GM12878 (cell line): ENCODE measurements at regions not wholly inside any gene's neighbourhood (a gene's known extent, or its start where the extent isn't known, plus 50 kb on each side); places are given as distances from the start of the nearest gene placed in this dataset.
A peak's percentile ranks its signal among the peaks of the same experiment; 100 is the strongest.

Experiments
- BCLAF1 ChIP-seq: fragments of 450-650 bp; IDR thresholded peaks from 2 replicates; pipeline ENCODE4 v1.6.1; 2017; ENCODE audit warnings: antibody characterized with exemption, mild to moderate bottlenecking, moderate library complexity
- CBX5 ChIP-seq: sonication (generic); IDR thresholded peaks from 2 replicates; pipeline ENCODE4 v1.6.1; 2016; ENCODE audit warnings: low read depth, moderate library complexity, mild to moderate bottlenecking, inconsistent platforms
- CHD4 ChIP-seq: fragments of 200-600 bp; sonication (generic); IDR thresholded peaks from 2 replicates; pipeline ENCODE4 v1.6.1; 2016; ENCODE audit warnings: mild to moderate bottlenecking
- CTCF ChIP-seq, 3 experiments: IDR thresholded peaks in 2 of 3; conservative IDR thresholded peaks in 1 of 3; 2 replicates each; pipeline ENCODE4 v1.5.1; 2011; ENCODE audit warnings: low read depth in 3 of 3, low read length in 3 of 3, mild to moderate bottlenecking in 3 of 3, control low read depth in 2 of 3, moderate library complexity in 2 of 3, inconsistent platforms in 1 of 3, mixed read lengths in 1 of 3; ENCODE audit not compliant: control insufficient read depth in 2 of 3, insufficient read depth in 1 of 3; ENCODE audit errors: extremely low read depth in 1 of 3
- ETV6 ChIP-seq, 2 experiments: fragments of 450-650 bp in 1 of 2; IDR thresholded peaks in 1 of 2; conservative IDR thresholded peaks in 1 of 2; 2 replicates each; pipeline ENCODE4 v1.6.1; 2014; ENCODE audit warnings: antibody characterized with exemption in 1 of 2, borderline replicate concordance in 1 of 2, low read depth in 1 of 2, mild to moderate bottlenecking in 1 of 2, moderate library complexity in 1 of 2
- MXI1 ChIP-seq: fragments of 150-350 bp; IDR thresholded peaks from 2 replicates; pipeline ENCODE4 v1.6.1; 2011; ENCODE audit warnings: low read depth, mild to moderate bottlenecking, inconsistent platforms, low read length, improper control_type of control experiment
- RB1 ChIP-seq: fragments of 450-650 bp; formaldehyde crosslinking; IDR thresholded peaks from 2 replicates; pipeline ENCODE4 v1.6.1; 2017; ENCODE audit warnings: mild to moderate bottlenecking, borderline replicate concordance
- SUPT20H ChIP-seq: IDR thresholded peaks from 2 replicates; pipeline ENCODE4 v1.6.1; 2011; ENCODE audit warnings: low read depth, mild to moderate bottlenecking, low read length, moderate library complexity, borderline replicate concordance; ENCODE audit not compliant: control insufficient read depth
- TARDBP ChIP-seq: IDR thresholded peaks from 2 replicates; pipeline ENCODE4 v1.6.1; 2016; ENCODE audit warnings: borderline replicate concordance
- WRNIP1 ChIP-seq: IDR thresholded peaks from 2 replicates; pipeline ENCODE4 v1.6.1; 2011; ENCODE audit warnings: low read depth, low read length, improper control_type of control experiment, borderline replicate concordance
- YY1 ChIP-seq: IDR thresholded peaks from 2 replicates; pipeline ENCODE4 v1.6.1; 2011; ENCODE audit warnings: low read depth, mild to moderate bottlenecking, low read length
- ZBED1 ChIP-seq: IDR thresholded peaks from 2 replicates; pipeline ENCODE4 v1.6.1; 2016; ENCODE audit warnings: borderline replicate concordance
- ZNF687 ChIP-seq: fragments of 450-650 bp; IDR thresholded peaks from 2 replicates; pipeline ENCODE4 v1.6.1; 2017; ENCODE audit warnings: mild to moderate bottlenecking, moderate library complexity
- TF ChIP-seq, protein P1 (sequence below): fragments of 450-650 bp; formaldehyde crosslinking; IDR thresholded peaks from 2 replicates; pipeline ENCODE4 v1.4.0; 2020; ENCODE audit warnings: mild to moderate bottlenecking, moderate library complexity

GRCh38 chr6:105601541-105602236 lies 198.8 kb upstream of the PREP start (continued):
- TF ChIP-seq WRNIP1 (0 out of 2 replicates have a peak, but pooled peaks have one; percentile 27), ZNF687 (peak; percentile 89), ETV6 (conservative IDR thresholded peaks at IDR 0.05 in 1 of 2, IDR thresholded peaks at IDR 0.05 in 1 of 2; ENCODE audit: borderline replicate concordance in 1 of 2, low read depth in 1 of 2) (peak in 1 of 2 experiments; percentile 72; a peak in 2 of 4 replicates), ZBED1 (peak; percentile 75; the same call in 1 of the 2 replicates), RB1 (no peak), CTCF (IDR thresholded peaks at IDR 0.05 in 2 of 3, conservative IDR thresholded peaks at IDR 0.05 in 1 of 3; ENCODE audit: control insufficient read depth in 2 of 3, extremely low read depth in 1 of 3, insufficient read depth in 1 of 3, low read depth in 3 of 3, low read length in 3 of 3) (no peak), SUPT20H (no peak), BCLAF1 (no peak), CHD4 (no peak), TARDBP (no peak), MXI1 (no peak), CBX5 (0 out of 2 replicates have a peak, but pooled peaks have one; percentile 88), YY1 (peak; percentile 84)
- TF ChIP-seq, protein P1, sequence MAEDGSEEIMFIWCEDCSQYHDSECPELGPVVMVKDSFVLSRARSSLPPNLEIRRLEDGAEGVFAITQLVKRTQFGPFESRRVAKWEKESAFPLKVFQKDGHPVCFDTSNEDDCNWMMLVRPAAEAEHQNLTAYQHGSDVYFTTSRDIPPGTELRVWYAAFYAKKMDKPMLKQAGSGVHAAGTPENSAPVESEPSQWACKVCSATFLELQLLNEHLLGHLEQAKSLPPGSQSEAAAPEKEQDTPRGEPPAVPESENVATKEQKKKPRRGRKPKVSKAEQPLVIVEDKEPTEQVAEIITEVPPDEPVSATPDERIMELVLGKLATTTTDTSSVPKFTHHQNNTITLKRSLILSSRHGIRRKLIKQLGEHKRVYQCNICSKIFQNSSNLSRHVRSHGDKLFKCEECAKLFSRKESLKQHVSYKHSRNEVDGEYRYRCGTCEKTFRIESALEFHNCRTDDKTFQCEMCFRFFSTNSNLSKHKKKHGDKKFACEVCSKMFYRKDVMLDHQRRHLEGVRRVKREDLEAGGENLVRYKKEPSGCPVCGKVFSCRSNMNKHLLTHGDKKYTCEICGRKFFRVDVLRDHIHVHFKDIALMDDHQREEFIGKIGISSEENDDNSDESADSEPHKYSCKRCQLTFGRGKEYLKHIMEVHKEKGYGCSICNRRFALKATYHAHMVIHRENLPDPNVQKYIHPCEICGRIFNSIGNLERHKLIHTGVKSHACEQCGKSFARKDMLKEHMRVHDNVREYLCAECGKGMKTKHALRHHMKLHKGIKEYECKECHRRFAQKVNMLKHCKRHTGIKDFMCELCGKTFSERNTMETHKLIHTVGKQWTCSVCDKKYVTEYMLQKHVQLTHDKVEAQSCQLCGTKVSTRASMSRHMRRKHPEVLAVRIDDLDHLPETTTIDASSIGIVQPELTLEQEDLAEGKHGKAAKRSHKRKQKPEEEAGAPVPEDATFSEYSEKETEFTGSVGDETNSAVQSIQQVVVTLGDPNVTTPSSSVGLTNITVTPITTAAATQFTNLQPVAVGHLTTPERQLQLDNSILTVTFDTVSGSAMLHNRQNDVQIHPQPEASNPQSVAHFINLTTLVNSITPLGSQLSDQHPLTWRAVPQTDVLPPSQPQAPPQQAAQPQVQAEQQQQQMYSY: no peak
